OCI-LY3 (cell line): ENCODE measurements at regions not wholly inside any gene's neighbourhood (a gene's known extent, or its start where the extent isn't known, plus 50 kb on each side); places are given as distances from the start of the nearest gene placed in this dataset.

Experiments used
- H2AFZ ChIP-seq: fragments of 200-600, 300-600 bp; shearing (Covaris generic); 2 replicates; pipeline ENCODE4 v1.6.0; 2014; ENCODE audit warnings: antibody characterized with exemption, low read depth, low read length
- H3K27ac ChIP-seq: fragments of 200-600, 300-600 bp; sonication (generic); 2 replicates; pipeline ENCODE4 v1.5.1; 2014; ENCODE audit warnings: mild to moderate bottlenecking, low read length, moderate library complexity, mixed read lengths
- H3K27me3 ChIP-seq: fragments of 200-600, 300-600 bp; sonication (generic); 2 replicates; pipeline ENCODE4 v1.6.1; 2014; ENCODE audit warnings: low read depth, low read length, mixed read lengths
- H3K36me3 ChIP-seq: fragments of 200-600, 300-600 bp; sonication (generic); replicated peaks from 2 replicates; pipeline ENCODE3; 2014; ENCODE audit warnings: low read depth, low read length, mixed read lengths
- H3K4me1 ChIP-seq: fragments of 300-600, 200-600 bp; sonication (generic); 2 replicates; pipeline ENCODE4 v1.6.1; 2014; ENCODE audit warnings: low read length, mixed read lengths
- H3K4me2 ChIP-seq: fragments of 200-600, 300-600 bp; sonication (generic); 2 replicates; pipeline ENCODE4 v1.6.1; 2014; ENCODE audit warnings: low read length, mixed read lengths
- H3K4me3 ChIP-seq: fragments of 300-600, 200-600 bp; sonication (generic); 2 replicates; pipeline ENCODE4 v1.5.1; 2014; ENCODE audit warnings: antibody characterized with exemption, mild to moderate bottlenecking, low read length, moderate library complexity
- H3K79me2 ChIP-seq: fragments of 300-600, 200-600 bp; shearing (Covaris generic); 2 replicates; pipeline ENCODE4 v1.6.1; 2014; ENCODE audit warnings: mild to moderate bottlenecking, low read length, mixed read lengths
- H3K9ac ChIP-seq: fragments of 300-600, 200-600 bp; shearing (Covaris generic); 2 replicates; pipeline ENCODE4 v1.6.0; 2014; ENCODE audit warnings: mild to moderate bottlenecking, low read length, moderate library complexity
- H3K9me3 ChIP-seq: fragments of 200-600, 300-600 bp; shearing (Covaris generic); 2 replicates; pipeline ENCODE4 v1.6.1; 2014; ENCODE audit warnings: low read length, mixed read lengths; ENCODE audit not compliant: insufficient read depth
- H4K20me1 ChIP-seq: fragments of 200-600, 300-600 bp; sonication (generic); 2 replicates; pipeline ENCODE4 v1.6.1; 2016; ENCODE audit warnings: low read length, mixed read lengths; ENCODE audit not compliant: insufficient read depth
- CTCF ChIP-seq: fragments of 200-600, 300-600 bp; sonication (generic); IDR thresholded peaks from 2 replicates; pipeline ENCODE4 v1.5.1; 2014; ENCODE audit warnings: antibody characterized with exemption, low read length, low read depth
- EZH2phosphoT487 ChIP-seq: fragments of 200-600 bp; shearing (Covaris generic); IDR thresholded peaks from 2 replicates; pipeline ENCODE4 v1.6.1; 2018; ENCODE audit warnings: antibody characterized with exemption, mixed run types, low read depth

- no peak overlapping the region for H3K9ac ChIP-seq
- no peaks in the 10 kb centered on the region for H3K79me2 ChIP-seq
- no peak for TF ChIP-seq EZH2phosphoT487
- no peak for TF ChIP-seq CTCF
Measured at GRCh38 chr10:89869592-89870156, 168.3 kb downstream of the KIF20B start.

GRCh38 chr10:89870936-89871335 lies 169.5 kb downstream of the KIF20B start:
- Histone ChIP-seq H3K79me2 (no peaks in the 10 kb centered on the region), H3K4me1 (peaks cover 11% of the 10 kb centered on the region), H4K20me1 (no peaks in the 10 kb centered on the region), H3K36me3 (no peaks in the 10 kb centered on the region), H3K27ac (no peak overlapping the region), H3K4me2 (no peak overlapping the region), H3K9ac (no peak overlapping the region), H3K9me3 (peaks cover 6% of the 10 kb centered on the region; the same call in 1 of the 2 replicates), H3K4me3 (no peak overlapping the region), H3K27me3 (no peaks in the 10 kb centered on the region), H2AFZ (no peak overlapping the region)
- no peak for TF ChIP-seq EZH2phosphoT487
- no peak for TF ChIP-seq CTCF

More at GRCh38 chr10:89869592-89870156, 168.3 kb downstream of the KIF20B start:
- Histone ChIP-seq H4K20me1 (no peaks in the 10 kb centered on the region), H3K9me3 (peaks cover 6% of the 10 kb centered on the region; the same call in 1 of the 2 replicates), H3K36me3 (no peaks in the 10 kb centered on the region), H2AFZ (no peak overlapping the region), H3K4me2 (no peak overlapping the region), H3K27me3 (no peaks in the 10 kb centered on the region), H3K27ac (no peak overlapping the region), H3K4me3 (no peak overlapping the region), H3K4me1 (peaks cover 11% of the 10 kb centered on the region)

GRCh38 chr10:89873055-89873454 lies 171.7 kb downstream of the KIF20B start:
- peaks cover 6% of the 10 kb centered on the region; the same call in 1 of the 2 replicates for H3K9me3 ChIP-seq
- H3K36me3 ChIP-seq, result no peaks in the 10 kb centered on the region
- H3K4me3 ChIP-seq, result no peak overlapping the region
- TF ChIP-seq CTCF (no peak), EZH2phosphoT487 (no peak)
- no peaks in the 10 kb centered on the region for H4K20me1 ChIP-seq
- H3K27ac ChIP-seq, result no peak overlapping the region
- peaks cover 11% of the 10 kb centered on the region for H3K4me1 ChIP-seq
- no peaks in the 10 kb centered on the region for H3K27me3 ChIP-seq
- H3K79me2 ChIP-seq, result no peaks in the 10 kb centered on the region
- no peak overlapping the region for H2AFZ ChIP-seq
- no peak overlapping the region for H3K9ac ChIP-seq
- H3K4me2 ChIP-seq, result 0 out of 2 replicates have a peak overlapping the region, but pooled peaks have one; percentile 7

- Histone ChIP-seq H3K4me1 (peaks cover 8% of the 10 kb centered on the region), H3K27me3 (no peaks in the 10 kb centered on the region), H3K4me2 (no peak overlapping the region), H3K4me3 (no peak overlapping the region), H3K9me3 (peaks cover 6% of the 10 kb centered on the region; the same call in 1 of the 2 replicates), H4K20me1 (no peaks in the 10 kb centered on the region), H3K27ac (no peak overlapping the region), H3K79me2 (no peaks in the 10 kb centered on the region), H3K9ac (no peak overlapping the region), H3K36me3 (no peaks in the 10 kb centered on the region), H2AFZ (no peak overlapping the region)
- TF ChIP-seq EZH2phosphoT487 (no peak), CTCF (no peak)
Measured at GRCh38 chr10:89875557-89875956, 174.2 kb downstream of the KIF20B start.
